IMR-90 (cell line): ENCODE measurements at regions not wholly inside any gene's neighbourhood (a gene's known extent, or its start where the extent isn't known, plus 50 kb on each side); places are given as distances from the start of the nearest gene placed in this dataset.

ENCODE experiments used
- ATAC-seq: fragments of 200-7000 bp; cut with Tn5 transposase; 2 replicates; pipeline ENCODE4 v1.9.1; 2020; ENCODE audit warnings: low read depth, mild to moderate bottlenecking, moderate library complexity
- BruUV-seq: library from RNA; stranded (reverse); fragments of 400-500 nt; replicated peaks from 2 replicates; lab custom pipeline; 2021; lab: Mats Ljungman, UMichigan
- CTCF ChIA-PET: fragments of 300-600 bp; formaldehyde crosslinking; extraction: SDS; loops from one replicate; lab custom pipeline; 2021; ENCODE audit warnings: antibody characterized with exemption; lab: Yijun Ruan, JAX
- POLR2A ChIA-PET: fragments of 300-600 bp; sonication (Branson Sonifier 250); formaldehyde crosslinking; loops from one replicate; lab custom pipeline; 2022; ENCODE audit warnings: antibody characterized with exemption; ENCODE audit not compliant: unreplicated experiment; lab: Charles Lee
- DNase-seq: peaks from one replicate; pipeline ENCODE4 v3.0.0; 2013
- H2AFZ ChIP-seq: replicated peaks from 2 replicates; pipeline ENCODE3; 2013; ENCODE audit warnings: low read length, mild to moderate bottlenecking; ENCODE audit not compliant: poor library complexity
- H2AK5ac ChIP-seq: 2 replicates; pipeline ENCODE4 v1.6.1; 2013; ENCODE audit warnings: low read depth, low read length, inconsistent platforms
- H2AK9ac ChIP-seq: replicated peaks from 2 replicates; pipeline ENCODE3; 2013; ENCODE audit warnings: mild to moderate bottlenecking, low read depth, low read length, moderate library complexity; ENCODE audit not compliant: poor library complexity
- H2BK120ac ChIP-seq: 2 replicates; pipeline ENCODE4 v1.6.1; 2013; ENCODE audit warnings: low read depth, low read length, inconsistent platforms
- H2BK15ac ChIP-seq: 3 replicates; pipeline ENCODE4 v1.6.1; 2013; ENCODE audit warnings: low read depth, low read length, inconsistent platforms
- H2BK20ac ChIP-seq: 2 replicates; pipeline ENCODE4 v1.6.1; 2013; ENCODE audit warnings: low read depth, mild to moderate bottlenecking, inconsistent platforms, low read length, moderate library complexity
- H2BK5ac ChIP-seq: 2 replicates; pipeline ENCODE4 v1.6.1; 2013; ENCODE audit warnings: mild to moderate bottlenecking, low read depth, low read length, inconsistent platforms; ENCODE audit not compliant: poor library complexity, severe bottlenecking
- H3K14ac ChIP-seq: replicated peaks from 2 replicates; pipeline ENCODE4 v1.6.1; 2013; ENCODE audit warnings: low read depth, low read length, inconsistent platforms
- H3K18ac ChIP-seq: 2 replicates; pipeline ENCODE4 v1.6.1; 2013; ENCODE audit warnings: low read depth, low read length, control low read depth
- H3K23ac ChIP-seq: 2 replicates; pipeline ENCODE4 v1.6.1; 2013; ENCODE audit warnings: low read depth, low read length, inconsistent platforms
- H3K27ac ChIP-seq: 2 replicates; pipeline ENCODE4 v1.5.1; 2013; ENCODE audit warnings: mild to moderate bottlenecking, control low read depth, low read length; ENCODE audit not compliant: insufficient read depth
- H3K27me3 ChIP-seq: 2 replicates; pipeline ENCODE4 v1.6.1; 2013; ENCODE audit warnings: low read length; ENCODE audit not compliant: control insufficient read depth, insufficient read depth
- H3K36me3 ChIP-seq: 2 replicates; pipeline ENCODE4 v1.6.1; 2013; ENCODE audit warnings: low read length, mixed read lengths; ENCODE audit not compliant: control insufficient read depth, insufficient read depth
- H3K4ac ChIP-seq: 2 replicates; pipeline ENCODE4 v1.6.1; 2013; ENCODE audit warnings: low read depth, low read length, inconsistent platforms
- H3K4me1 ChIP-seq: 2 replicates; pipeline ENCODE4 v1.6.1; 2013; ENCODE audit warnings: low read length, mixed read lengths; ENCODE audit not compliant: control insufficient read depth, insufficient read depth
- H3K4me2 ChIP-seq: 2 replicates; pipeline ENCODE4 v1.6.1; 2013; ENCODE audit warnings: low read depth, mild to moderate bottlenecking, control low read depth, low read length, moderate library complexity
- H3K4me3 ChIP-seq: 2 replicates; pipeline ENCODE4 v1.5.1; 2013; ENCODE audit warnings: low read depth, mild to moderate bottlenecking, control low read depth, low read length, moderate library complexity; ENCODE audit not compliant: insufficient read depth
- H3K56ac ChIP-seq: 2 replicates; pipeline ENCODE4 v1.6.1; 2013; ENCODE audit warnings: low read length, inconsistent platforms; ENCODE audit not compliant: insufficient read depth; ENCODE audit errors: extremely low read depth
- H3K79me1 ChIP-seq, 2 experiments: 2 replicates each; pipeline ENCODE4 v1.6.1; 2013; ENCODE audit warnings: low read length in 2 of 2, inconsistent platforms in 1 of 2, low read depth in 1 of 2
- H3K9ac ChIP-seq: 2 replicates; pipeline ENCODE4 v1.6.1; 2013; ENCODE audit warnings: low read depth, low read length, control low read depth
- H3K9me1 ChIP-seq: 2 replicates; pipeline ENCODE4 v1.6.1; 2013; ENCODE audit warnings: low read length, inconsistent platforms; ENCODE audit not compliant: insufficient read depth
- H3K9me3 ChIP-seq: 2 replicates; pipeline ENCODE4 v1.6.1; 2013; ENCODE audit warnings: low read length; ENCODE audit not compliant: control insufficient read depth, insufficient read depth
- H4K20me1 ChIP-seq: 2 replicates; pipeline ENCODE4 v1.6.1; 2013; ENCODE audit warnings: low read length, inconsistent platforms; ENCODE audit not compliant: insufficient read depth
- H4K5ac ChIP-seq: 2 replicates; pipeline ENCODE4 v1.6.1; 2013; ENCODE audit warnings: mild to moderate bottlenecking, low read depth, low read length, control low read depth
- H4K8ac ChIP-seq, 2 experiments: 2 replicates each; pipeline ENCODE4 v1.6.1; 2013; ENCODE audit warnings: low read depth in 2 of 2, low read length in 2 of 2, control low read depth in 1 of 2, inconsistent platforms in 1 of 2
- H4K91ac ChIP-seq: 2 replicates; pipeline ENCODE4 v1.6.1; 2013; ENCODE audit warnings: low read depth, low read length, inconsistent platforms; ENCODE audit not compliant: insufficient read depth
- CTCF ChIP-seq: conservative IDR thresholded peaks from 2 replicates; pipeline ENCODE4 v1.5.1; 2012; ENCODE audit warnings: mild to moderate bottlenecking, low read depth, low read length, improper control_type of control experiment
- FOS ChIP-seq: fragments of 150-350 bp; IDR thresholded peaks from 2 replicates; pipeline ENCODE4 v1.6.1; 2016; ENCODE audit warnings: low read depth, low read length
- MXI1 ChIP-seq: IDR thresholded peaks from 2 replicates; pipeline ENCODE4 v1.6.1; 2012; ENCODE audit warnings: low read depth, mild to moderate bottlenecking, low read length, moderate library complexity, borderline replicate concordance
- POLR2A ChIP-seq: IDR thresholded peaks from 2 replicates; pipeline ENCODE4 v1.6.1; 2012; ENCODE audit warnings: mild to moderate bottlenecking, low read depth, low read length
- RCOR1 ChIP-seq: IDR thresholded peaks from 2 replicates; pipeline ENCODE4 v1.6.1; 2012; ENCODE audit warnings: mild to moderate bottlenecking, low read length, improper control_type of control experiment; ENCODE audit not compliant: insufficient replicate concordance
- SMC3 ChIP-seq: fragments of 150-350 bp; IDR thresholded peaks from 2 replicates; pipeline ENCODE4 v1.6.1; 2016; ENCODE audit warnings: low read depth, mild to moderate bottlenecking, antibody characterized with exemption, low read length, moderate library complexity
- WGBS, 2 experiments: methylation state at CpG; one replicate each; pipeline versions ENCODE4 v1.1.5 to v1.1.7; 2013; ENCODE audit warnings: missing lambda C conversion rate in 2 of 2; ENCODE audit not compliant: insufficient read length in 1 of 2; ENCODE audit errors: extremely low coverage in 2 of 2; 5-methylcytosine and 5-hydroxymethylcytosine counted together
- dilution Hi-C: fragments of 300-500 bp; cut with HindIII; formaldehyde crosslinking; loops from one replicate; pipeline ENCODE4 v1.14.3; 2018; ENCODE audit warnings: low sequenced_read_pairs; ENCODE audit not compliant: unreplicated experiment
- in situ Hi-C: fragments of 300-500 bp; cut with MboI; formaldehyde crosslinking; loops from 3 replicates; pipeline ENCODE4 v1.14.3; 2019; ENCODE audit warnings: low sequenced_read_pairs, inconsistent platforms, mixed read lengths
- intact Hi-C: fragments of 100-400 bp; cut with micrococcal nuclease; formaldehyde crosslinking; loops from 2 replicates; pipeline ENCODE4 v1.10.0; 2022
- TF ChIP-seq, protein P1 (sequence below): fragments of 150-350 bp; IDR thresholded peaks from 2 replicates; pipeline ENCODE4 v1.6.1; 2016; ENCODE audit warnings: low read depth, mild to moderate bottlenecking, low read length, moderate library complexity, borderline replicate concordance

DNA sequence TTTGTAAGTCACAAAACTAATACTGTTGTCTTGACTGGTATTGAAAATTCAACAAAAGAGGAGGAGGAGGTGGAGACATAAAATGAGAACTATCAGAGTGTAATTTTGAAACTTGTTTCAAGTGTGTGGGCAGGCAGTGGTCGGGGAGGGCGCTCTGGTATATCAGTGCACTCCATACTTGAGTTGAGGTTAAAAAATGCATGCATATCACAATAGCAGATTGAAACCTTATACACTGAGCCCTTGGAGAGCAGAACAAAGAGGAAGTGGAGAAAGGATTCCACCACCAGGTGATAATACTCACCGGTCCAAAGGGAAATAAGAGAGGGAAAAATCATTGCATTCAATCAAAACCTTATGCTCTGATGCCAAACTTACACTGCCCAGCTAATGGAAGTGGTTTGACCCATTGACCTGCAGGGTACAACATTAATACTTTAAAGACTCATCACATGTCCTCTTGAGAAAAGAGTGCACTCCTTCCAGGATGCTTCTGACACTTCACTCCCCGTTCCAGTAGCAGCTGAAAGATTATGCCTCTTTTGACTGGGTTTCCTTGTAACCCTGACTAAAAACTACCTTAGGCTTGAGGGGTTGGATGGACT, 79.5 kb upstream of the FAM169A start:
- no peak overlapping the region for H3K4me3 ChIP-seq
- no peak overlapping the region for H3K9ac ChIP-seq
- H2BK20ac ChIP-seq = peak overlapping the region; percentile 46; the same call in 1 of the 2 replicates
- no peaks in the 10 kb centered on the region for H3K36me3 ChIP-seq
- intact Hi-C loops (loop anchor here (5.0 kb wide), 1 partner anchor 392 kb away; the partner anchor contains the start of gene HMGCR), in situ Hi-C loops (no loop called here), dilution Hi-C loops (no loop called here)
- no peaks in the 10 kb centered on the region for H3K27me3 ChIP-seq
- no peak for DNase-seq
- H3K23ac ChIP-seq = no peak overlapping the region; the same call in 1 of the 2 replicates
- H2BK5ac ChIP-seq = no peak overlapping the region
- peak overlapping the region; percentile 28 for H3K4ac ChIP-seq
- ATAC-seq = no peak
- H2AK9ac ChIP-seq = no peak overlapping the region
- H3K4me2 ChIP-seq = no peak overlapping the region
- peaks cover 11% of the 10 kb centered on the region for H3K9me1 ChIP-seq
- H3K56ac ChIP-seq = no peak overlapping the region
- CTCF ChIA-PET = no interaction called here
- POLR2A ChIA-PET = no interaction called here
- no peak overlapping the region for H3K18ac ChIP-seq
- H4K8ac ChIP-seq = no peak overlapping the region
- peak overlapping the region; percentile 52 for H2BK120ac ChIP-seq
- no peak overlapping the region for H3K14ac ChIP-seq
- no peaks in the 10 kb centered on the region for H3K9me3 ChIP-seq
- no peak overlapping the region for H4K5ac ChIP-seq
- H2AFZ ChIP-seq = no peak overlapping the region
- no peak overlapping the region; the same call in 1 of the 2 replicates for H4K91ac ChIP-seq
- no CpG with 5 or more reads among the region's 4 CpGs for WGBS, 2 experiments
- H2AK5ac ChIP-seq = no peak overlapping the region; the same call in 1 of the 2 replicates
- peak overlapping the region; percentile 1; the same call in 1 of the 3 replicates for H2BK15ac ChIP-seq
- no peaks in the 10 kb centered on the region for H4K20me1 ChIP-seq
- peaks cover 13% of the 10 kb centered on the region for H3K4me1 ChIP-seq
- no TSS peak for BruUV-seq
- peaks cover 0 to 13% of the 10 kb centered on the region in 2 experiments; a peak in 2 of 4 replicates for H3K79me1 ChIP-seq
- H3K27ac ChIP-seq = no peak overlapping the region
- TF ChIP-seq POLR2A (no peak), MXI1 (no peak), RCOR1 (no peak), SMC3 (no peak), CTCF (no peak), FOS (no peak)
- TF ChIP-seq, protein P1, sequence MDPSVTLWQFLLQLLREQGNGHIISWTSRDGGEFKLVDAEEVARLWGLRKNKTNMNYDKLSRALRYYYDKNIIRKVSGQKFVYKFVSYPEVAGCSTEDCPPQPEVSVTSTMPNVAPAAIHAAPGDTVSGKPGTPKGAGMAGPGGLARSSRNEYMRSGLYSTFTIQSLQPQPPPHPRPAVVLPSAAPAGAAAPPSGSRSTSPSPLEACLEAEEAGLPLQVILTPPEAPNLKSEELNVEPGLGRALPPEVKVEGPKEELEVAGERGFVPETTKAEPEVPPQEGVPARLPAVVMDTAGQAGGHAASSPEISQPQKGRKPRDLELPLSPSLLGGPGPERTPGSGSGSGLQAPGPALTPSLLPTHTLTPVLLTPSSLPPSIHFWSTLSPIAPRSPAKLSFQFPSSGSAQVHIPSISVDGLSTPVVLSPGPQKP = no peak
